Lung microvascular endothelial cell (primary cell): ENCODE measurements at regions not wholly inside any gene's neighbourhood (a gene's known extent, or its start where the extent isn't known, plus 50 kb on each side); places are given as distances from the start of the nearest gene placed in this dataset.

Experiments
- DNase-seq, 2 donors: peaks; one replicate each; pipeline versions ENCODE4 v3.0.0 to v3.0.0-alpha.2; 2010; ENCODE audit warnings: low read depth in 2 of 2

- DNase-seq: no peak
Observed at GRCh38 chr22:27436591-27436990, 365.0 kb downstream of the MN1 start.

DNA sequence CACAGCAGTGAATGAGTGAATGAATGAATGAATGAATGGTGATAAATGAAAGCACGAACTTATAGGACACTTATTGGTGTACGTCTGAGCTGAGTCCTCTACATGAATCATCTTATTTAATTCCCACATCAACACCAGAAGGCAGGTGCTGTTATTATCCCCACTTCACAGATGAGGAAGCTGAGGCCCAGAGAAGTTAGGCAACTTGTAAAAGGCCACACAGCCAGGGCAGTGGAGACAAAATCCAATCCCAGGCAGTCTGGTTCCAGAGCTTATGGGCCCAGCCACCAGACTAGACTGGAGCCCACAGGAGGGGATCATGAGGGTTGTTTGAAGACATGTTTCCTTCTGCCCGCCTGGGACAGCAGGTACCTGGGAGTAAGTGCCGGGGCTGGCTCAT is 364.0 kb downstream of the MN1 start:
- DNase-seq: no peak

GRCh38 chr22:27438271-27438980 is 363.1 kb downstream of the MN1 start:
- DNase-seq: peak; percentile 27 to 38

DNA sequence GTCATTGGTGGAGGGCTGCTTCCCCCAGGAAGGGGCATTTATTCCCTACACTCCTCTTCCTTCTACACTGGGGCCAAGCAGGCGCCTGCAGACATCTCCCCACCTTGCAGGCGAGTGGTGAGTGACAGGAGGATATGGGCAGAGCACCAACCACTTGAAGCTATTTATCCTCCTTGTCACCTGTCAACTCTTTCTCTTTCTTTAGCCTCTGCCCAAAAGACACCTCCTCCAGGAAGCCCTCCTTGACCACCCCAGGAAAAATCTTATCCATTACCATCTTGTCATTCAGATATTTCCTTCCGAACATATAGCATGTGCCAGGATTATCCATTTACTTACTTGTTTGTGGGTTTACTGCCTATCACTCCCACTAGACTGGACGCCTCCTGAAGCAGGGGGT is 362.4 kb downstream of the MN1 start:
- DNase-seq: no peak

DNA sequence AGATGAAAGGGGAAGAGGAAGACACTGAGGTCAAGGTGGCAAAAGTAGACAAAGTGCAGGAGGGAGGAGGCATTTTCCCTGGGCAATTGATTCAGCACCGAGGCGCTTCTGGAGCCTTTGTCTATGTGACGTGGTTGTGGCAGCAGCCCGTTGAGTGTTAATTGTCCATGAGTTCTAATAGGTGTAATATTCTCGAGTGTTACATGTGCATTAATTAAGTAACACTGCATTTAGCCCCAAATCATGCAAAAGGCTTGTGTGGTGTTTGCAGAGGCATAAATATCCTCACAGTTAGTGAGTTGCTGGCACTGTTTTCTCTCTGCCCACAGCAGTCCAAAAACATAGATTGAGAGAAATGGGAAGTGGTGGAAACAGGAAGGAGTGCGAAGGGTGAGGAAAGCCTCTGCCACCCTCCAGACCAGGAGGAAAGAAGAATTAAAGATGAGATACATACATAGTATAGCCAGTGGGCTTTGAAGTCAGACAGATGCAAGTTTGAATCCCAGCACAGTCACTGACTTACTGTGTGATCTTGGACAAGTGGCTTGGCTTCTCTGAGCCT is 361.2 kb downstream of the MN1 start:
- no peak for DNase-seq

- DNase-seq: no peak
Observed at GRCh38 chr22:27441706-27442475, 359.7 kb downstream of the MN1 start.

DNA sequence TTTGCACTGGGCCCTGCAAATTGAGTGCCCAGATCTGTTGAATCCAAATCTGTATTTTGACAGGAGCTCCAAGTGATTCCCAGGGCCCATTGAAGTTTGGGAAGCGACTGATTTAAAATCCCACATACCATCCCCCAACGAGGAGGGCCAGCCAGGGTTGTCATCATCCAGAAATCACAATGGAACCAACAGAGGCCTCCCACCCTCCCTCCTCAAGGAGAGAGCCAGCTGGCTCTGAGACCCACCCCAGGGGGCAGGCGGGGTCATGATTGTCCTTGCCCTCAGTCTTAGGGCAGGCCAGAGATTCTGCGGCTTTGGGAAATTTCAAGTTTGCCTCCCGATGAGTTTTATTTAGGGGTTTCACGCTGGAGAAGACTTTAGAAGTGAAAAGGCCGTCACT is 358.2 kb downstream of the MN1 start:
- no peak for DNase-seq

DNA sequence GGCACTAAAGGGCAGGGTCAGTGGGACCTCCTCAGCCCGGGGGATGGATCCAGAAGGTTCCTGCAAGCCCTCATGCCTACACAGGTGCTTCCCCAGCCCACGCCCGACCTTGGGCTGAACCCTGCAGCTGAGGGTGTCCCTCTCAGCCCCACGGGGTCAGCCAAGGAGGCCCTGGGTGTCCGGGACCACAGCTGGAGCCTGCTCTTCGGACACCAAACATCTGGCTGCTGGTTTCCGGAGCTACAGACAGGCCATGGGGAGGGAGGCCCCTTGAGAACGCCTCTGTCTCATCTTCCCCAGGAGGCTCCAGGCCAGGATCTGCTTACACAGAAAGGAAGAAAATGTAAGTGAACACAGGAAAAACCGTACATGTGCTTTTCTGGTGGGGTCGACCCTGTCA is 355.7 kb downstream of the MN1 start:
- DNase-seq: no peak

- DNase-seq: no peak
Observed at GRCh38 chr22:27447289-27447688, 354.3 kb downstream of the MN1 start.

DNA sequence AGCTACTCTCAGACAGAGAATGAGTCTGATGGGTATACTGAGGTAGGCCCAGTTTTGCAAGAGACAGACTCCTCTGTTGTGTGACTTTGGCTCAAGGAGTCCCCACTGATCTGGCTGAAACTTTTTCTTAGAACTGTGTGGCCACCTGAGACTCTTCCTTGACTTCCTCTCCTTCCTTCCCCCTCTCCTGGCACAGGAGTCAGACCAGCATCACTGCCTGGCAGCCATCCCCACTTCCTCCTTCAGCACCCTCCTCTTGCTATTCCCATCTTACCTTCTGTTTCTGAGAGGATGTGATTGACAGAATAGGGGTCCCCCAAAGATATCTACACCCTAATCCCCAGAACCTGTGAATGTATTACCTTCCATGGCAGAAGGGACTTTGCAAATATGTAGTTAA is 351.1 kb downstream of the MN1 start:
- no peak for DNase-seq

DNA sequence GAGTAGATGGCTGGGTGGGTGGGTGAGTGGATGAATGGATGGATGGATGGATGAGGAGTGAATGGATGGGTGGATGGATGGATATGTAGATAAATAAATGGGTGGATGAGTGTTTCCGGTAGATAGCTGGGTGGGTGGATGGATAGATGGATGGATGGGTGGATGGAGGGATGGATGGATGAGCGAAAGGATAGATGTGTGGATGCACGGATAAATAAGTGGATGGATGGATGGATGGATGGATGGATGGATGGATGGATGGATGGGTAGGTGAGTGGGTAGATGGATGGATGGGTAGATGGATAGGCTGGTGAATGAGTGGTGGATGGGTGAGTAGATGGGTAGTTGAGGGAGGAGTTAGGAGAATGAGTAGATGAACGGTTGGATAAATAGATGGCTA is 349.3 kb downstream of the MN1 start:
- no peak for DNase-seq

DNA sequence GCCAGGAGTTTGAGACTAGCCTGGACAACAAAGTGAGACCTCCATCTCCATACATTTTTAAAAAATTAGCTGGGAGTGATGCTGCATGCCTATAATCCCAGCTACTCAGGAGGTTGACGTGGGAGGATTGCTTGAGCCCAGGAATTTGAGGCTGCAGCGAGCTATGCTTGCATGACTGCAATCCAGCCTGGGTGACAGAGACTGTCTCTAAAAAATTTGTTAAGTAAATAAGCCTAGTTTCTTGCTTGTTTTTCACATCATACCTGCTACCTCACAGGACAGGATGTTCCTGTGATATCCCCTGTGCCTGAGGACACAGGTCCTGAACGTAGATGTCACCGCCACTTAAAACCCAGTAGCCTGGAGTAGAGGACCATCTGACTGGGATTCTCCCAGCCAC is 348.6 kb downstream of the MN1 start:
- DNase-seq: no peak

- no peak for DNase-seq
Observed at GRCh38 chr22:27453725-27454124, 347.8 kb downstream of the MN1 start.

DNA sequence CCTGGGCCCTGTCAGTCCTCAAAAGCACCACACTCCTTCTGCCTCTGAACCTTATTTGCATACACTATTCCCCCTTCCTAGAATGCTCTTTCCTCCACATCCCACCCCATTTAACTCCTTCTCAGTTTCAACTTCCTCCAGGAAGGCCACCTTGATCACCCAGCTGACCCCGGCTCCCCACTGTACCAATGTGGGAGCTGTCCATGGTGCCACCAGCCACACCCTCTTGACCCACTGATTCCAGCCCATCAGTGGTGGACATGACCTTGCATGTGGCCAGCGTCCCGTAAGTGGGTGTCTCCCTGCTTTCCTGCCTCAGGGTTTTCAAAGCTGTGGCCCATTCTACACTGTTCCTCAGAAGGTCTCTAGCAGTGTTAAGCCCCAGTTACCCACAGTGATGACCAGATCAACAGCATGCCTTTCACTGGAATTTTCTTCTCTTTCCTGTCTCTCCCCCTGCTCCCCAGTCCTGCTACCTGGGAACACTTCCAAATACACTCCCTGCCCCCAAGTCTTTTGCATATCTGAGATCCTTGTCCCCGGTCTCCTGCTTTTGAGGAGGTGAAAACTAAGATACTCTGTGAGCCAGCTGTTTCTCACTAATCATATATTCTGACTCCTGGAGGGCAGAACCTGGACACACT is 346.6 kb downstream of the MN1 start:
- no peak for DNase-seq

- no peak for DNase-seq
Observed at GRCh38 chr22:27455526-27455925, 346.0 kb downstream of the MN1 start.

DNA sequence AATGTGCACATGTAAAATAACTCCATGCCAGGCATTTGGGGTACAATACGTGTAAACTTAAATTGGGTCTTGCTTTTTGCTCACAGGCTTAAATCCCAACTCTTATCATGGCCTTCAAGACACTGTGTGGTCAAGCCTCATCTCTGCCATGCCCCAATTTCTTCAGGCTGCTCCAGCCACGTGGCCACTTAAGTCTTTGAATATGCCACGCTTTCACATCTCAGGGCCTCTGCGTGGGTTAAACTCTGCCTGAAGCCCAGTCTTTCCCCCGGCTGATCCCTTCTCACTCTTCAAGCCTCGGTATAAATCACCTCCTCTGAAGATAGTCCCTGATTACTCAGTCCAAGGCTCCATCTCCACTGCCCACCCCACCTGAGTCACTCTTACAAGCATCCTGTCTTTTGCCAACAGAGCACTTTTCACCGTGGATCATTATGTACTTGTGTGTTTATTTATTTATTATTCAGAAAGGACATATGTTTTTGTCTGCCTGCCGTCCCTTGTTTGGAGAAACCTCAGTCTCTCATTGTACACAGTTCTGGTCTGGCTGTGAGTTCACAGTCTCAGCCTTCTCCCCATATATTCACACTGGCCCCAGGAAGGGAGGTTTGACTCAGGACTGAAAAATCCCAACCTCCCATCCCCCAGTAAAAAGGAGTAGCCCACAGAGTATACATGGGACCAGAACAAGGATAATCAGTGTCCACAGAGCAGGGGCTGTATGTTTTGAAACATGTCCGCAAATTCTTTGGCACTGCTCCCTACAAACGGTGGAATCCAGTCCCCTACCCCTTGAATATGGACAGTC is 344.7 kb downstream of the MN1 start:
- peak in 1 of 2 donors; percentile 80 for DNase-seq

GRCh38 chr22:27459999-27460398 is 341.6 kb downstream of the MN1 start:
- peak in 1 of 2 donors; percentile 14 for DNase-seq

DNA sequence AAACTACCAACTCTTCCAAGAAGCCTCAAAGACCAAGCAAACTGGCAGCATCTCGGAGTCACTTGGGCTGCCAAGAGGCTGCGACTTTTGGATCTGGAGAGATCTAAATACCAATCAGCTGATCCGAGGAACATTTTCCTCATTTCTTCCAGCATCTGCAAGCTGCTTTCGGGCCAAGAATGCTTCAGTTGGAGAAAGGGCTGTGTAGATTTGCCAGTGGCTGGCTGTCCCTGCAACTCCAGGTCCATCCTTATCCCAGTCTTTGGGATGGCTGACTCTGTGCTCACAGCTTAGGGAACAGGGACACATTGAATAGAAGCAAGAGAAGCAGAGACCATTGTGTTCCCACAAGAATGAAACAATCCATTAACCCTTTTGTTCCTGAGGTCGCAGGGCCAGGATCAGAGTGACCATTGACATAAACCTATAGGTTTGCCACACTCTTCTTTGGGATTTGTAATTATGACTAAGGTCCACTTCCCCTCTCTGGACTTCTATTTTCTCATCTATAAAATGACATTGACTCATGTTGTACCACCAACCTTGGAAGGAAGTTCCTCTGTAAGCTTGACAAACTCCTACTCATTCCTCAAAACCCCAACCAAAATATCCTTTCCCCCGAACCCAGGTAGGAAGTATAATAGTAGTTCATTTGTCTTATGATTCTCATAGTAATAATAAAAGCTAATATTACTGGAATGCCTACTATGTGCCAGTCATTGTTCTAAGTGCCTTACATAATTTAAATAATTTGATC is 340.8 kb downstream of the MN1 start:
- no peak for DNase-seq

- DNase-seq: peak in 1 of 2 donors; percentile 66
Observed at GRCh38 chr22:27461470-27461869, 340.1 kb downstream of the MN1 start.

DNA sequence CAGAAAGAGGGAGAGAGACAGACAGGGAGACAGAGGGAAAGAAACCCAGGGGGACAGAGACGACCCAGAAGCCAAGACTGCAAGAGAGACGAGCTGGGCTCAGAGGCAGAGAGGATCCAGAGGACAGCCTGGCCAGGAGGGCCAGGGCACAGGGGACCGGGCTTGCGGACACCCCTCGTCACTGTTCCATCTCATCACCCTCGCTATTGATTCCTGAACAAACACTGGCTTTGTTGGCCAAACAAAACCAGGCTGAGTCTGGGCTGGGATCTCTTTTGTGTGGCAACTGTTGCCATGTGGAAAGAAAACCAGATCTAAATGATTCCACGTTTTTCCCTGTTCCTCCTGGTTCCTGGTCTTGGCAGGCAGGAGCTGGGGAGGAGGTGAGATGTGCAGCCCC is 339.4 kb downstream of the MN1 start:
- peak in 1 of 2 donors; percentile 36 for DNase-seq
